ENCODE measurements at regions not wholly inside any gene's neighbourhood (a gene's known extent, or its start where the extent isn't known, plus 50 kb on each side); places are given as distances from the start of the nearest gene placed in this dataset.

DNA sequence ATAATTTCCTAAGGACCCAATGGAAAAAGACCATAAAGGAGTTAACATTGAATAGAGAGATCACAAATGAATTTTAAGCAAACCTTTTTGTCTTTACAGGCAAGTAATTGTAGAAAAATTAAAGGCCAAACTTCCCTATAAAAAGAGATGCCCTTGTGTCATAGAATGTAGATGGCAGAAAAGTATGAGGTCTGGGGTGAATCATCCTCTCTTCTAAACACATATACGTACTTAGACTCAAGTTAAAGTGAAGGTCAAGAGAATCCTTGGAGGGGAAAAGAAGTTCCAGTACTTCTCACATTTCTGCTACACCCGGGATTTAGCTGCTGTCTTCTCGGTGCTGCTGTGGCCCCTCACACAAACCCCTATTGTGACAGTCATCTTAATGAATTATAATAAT lies 116.2 kb upstream of the ARID2 start:
- TF ChIP-seq, protein P1, sequence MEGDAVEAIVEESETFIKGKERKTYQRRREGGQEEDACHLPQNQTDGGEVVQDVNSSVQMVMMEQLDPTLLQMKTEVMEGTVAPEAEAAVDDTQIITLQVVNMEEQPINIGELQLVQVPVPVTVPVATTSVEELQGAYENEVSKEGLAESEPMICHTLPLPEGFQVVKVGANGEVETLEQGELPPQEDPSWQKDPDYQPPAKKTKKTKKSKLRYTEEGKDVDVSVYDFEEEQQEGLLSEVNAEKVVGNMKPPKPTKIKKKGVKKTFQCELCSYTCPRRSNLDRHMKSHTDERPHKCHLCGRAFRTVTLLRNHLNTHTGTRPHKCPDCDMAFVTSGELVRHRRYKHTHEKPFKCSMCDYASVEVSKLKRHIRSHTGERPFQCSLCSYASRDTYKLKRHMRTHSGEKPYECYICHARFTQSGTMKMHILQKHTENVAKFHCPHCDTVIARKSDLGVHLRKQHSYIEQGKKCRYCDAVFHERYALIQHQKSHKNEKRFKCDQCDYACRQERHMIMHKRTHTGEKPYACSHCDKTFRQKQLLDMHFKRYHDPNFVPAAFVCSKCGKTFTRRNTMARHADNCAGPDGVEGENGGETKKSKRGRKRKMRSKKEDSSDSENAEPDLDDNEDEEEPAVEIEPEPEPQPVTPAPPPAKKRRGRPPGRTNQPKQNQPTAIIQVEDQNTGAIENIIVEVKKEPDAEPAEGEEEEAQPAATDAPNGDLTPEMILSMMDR (IDR thresholded peaks at IDR 0.05; ENCODE audit: insufficient read depth, low read length) = no peak
- TF ChIP-seq, protein P2, sequence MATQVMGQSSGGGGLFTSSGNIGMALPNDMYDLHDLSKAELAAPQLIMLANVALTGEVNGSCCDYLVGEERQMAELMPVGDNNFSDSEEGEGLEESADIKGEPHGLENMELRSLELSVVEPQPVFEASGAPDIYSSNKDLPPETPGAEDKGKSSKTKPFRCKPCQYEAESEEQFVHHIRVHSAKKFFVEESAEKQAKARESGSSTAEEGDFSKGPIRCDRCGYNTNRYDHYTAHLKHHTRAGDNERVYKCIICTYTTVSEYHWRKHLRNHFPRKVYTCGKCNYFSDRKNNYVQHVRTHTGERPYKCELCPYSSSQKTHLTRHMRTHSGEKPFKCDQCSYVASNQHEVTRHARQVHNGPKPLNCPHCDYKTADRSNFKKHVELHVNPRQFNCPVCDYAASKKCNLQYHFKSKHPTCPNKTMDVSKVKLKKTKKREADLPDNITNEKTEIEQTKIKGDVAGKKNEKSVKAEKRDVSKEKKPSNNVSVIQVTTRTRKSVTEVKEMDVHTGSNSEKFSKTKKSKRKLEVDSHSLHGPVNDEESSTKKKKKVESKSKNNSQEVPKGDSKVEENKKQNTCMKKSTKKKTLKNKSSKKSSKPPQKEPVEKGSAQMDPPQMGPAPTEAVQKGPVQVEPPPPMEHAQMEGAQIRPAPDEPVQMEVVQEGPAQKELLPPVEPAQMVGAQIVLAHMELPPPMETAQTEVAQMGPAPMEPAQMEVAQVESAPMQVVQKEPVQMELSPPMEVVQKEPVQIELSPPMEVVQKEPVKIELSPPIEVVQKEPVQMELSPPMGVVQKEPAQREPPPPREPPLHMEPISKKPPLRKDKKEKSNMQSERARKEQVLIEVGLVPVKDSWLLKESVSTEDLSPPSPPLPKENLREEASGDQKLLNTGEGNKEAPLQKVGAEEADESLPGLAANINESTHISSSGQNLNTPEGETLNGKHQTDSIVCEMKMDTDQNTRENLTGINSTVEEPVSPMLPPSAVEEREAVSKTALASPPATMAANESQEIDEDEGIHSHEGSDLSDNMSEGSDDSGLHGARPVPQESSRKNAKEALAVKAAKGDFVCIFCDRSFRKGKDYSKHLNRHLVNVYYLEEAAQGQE (IDR thresholded peaks at IDR 0.05; ENCODE audit: insufficient replicate concordance, low read depth) = no peak

All from HL-60 (cell line).